Stomach (tissue), 4 donors: ENCODE measurements at regions not wholly inside any gene's neighbourhood (a gene's known extent, or its start where the extent isn't known, plus 50 kb on each side); places are given as distances from the start of the nearest gene placed in this dataset.

ENCODE experiments used
- POLR2AphosphoS5 ChIP-seq, 3 donors: sonication (generic); formaldehyde crosslinking; IDR thresholded peaks; one replicate each; pipeline ENCODE4 v1.6.1; 2016; ENCODE audit warnings: antibody characterized with exemption in 3 of 3
- TF ChIP-seq, protein P1 (sequence below), 7 experiments: fragments of 450-650 bp in 4 of 7; fragments of 200-600 bp in 3 of 7; sonication (generic) in 3 of 7; IDR thresholded peaks; one replicate each; pipeline ENCODE4 v1.5.1; 2016 to 2019; ENCODE audit warnings: antibody characterized with exemption in 7 of 7, control low read depth in 2 of 7, mild to moderate bottlenecking in 1 of 7

GRCh38 chr9:82547995-82548394 is 514.9 kb downstream of the RASEF start:
- TF ChIP-seq, protein P1, sequence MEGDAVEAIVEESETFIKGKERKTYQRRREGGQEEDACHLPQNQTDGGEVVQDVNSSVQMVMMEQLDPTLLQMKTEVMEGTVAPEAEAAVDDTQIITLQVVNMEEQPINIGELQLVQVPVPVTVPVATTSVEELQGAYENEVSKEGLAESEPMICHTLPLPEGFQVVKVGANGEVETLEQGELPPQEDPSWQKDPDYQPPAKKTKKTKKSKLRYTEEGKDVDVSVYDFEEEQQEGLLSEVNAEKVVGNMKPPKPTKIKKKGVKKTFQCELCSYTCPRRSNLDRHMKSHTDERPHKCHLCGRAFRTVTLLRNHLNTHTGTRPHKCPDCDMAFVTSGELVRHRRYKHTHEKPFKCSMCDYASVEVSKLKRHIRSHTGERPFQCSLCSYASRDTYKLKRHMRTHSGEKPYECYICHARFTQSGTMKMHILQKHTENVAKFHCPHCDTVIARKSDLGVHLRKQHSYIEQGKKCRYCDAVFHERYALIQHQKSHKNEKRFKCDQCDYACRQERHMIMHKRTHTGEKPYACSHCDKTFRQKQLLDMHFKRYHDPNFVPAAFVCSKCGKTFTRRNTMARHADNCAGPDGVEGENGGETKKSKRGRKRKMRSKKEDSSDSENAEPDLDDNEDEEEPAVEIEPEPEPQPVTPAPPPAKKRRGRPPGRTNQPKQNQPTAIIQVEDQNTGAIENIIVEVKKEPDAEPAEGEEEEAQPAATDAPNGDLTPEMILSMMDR (IDR thresholded peaks at IDR 0.05): no peak
- no peak for TF ChIP-seq POLR2AphosphoS5 (IDR thresholded peaks at IDR 0.05)
